ENCODE measurements at regions not wholly inside any gene's neighbourhood (a gene's known extent, or its start where the extent isn't known, plus 50 kb on each side); places are given as distances from the start of the nearest gene placed in this dataset.

DNA sequence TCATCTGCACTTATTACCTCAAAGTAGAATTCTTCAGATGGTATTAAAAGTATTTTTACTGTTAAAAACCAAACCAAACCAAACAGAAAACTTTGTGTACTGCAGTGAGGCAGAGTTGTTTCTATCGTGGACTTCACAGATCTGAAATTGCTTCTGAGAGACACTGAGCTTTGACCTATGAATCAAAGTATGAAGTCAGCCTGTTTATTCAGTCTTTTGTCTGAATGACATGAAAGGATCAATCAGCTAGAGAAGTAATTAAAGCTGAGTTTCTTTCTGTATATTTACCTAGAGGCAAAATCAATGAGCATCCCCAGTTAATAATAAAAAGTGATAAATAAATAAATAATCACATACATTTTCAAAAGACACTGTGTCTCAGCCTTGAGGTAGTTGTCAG is 2121.0 kb downstream of the PCDH7 start:
- Histone ChIP-seq H3K27me3 (replicated peaks; ENCODE audit: insufficient read depth, low read depth, low read length, poor library complexity) (no peaks in the 10 kb centered on the region), H3K27ac (ENCODE audit: low read depth, low read length, poor library complexity, severe bottlenecking) (no peak overlapping the region), H3K4me3 (ENCODE audit: low read depth, low read length, poor library complexity, severe bottlenecking) (no peak overlapping the region), H3K9me3 (ENCODE audit: low read depth, low read length, poor library complexity, severe bottlenecking) (no peaks in the 10 kb centered on the region), H3K36me3 (ENCODE audit: insufficient read depth, low read length, poor library complexity, severe bottlenecking) (no peaks in the 10 kb centered on the region), H3K4me1 (ENCODE audit: insufficient read depth, low read length, poor library complexity, severe bottlenecking) (no peaks in the 10 kb centered on the region)
- POLR2A ChIA-PET (ENCODE audit: low non-redundant PET), result no interaction called here
- TF ChIP-seq, protein P1, sequence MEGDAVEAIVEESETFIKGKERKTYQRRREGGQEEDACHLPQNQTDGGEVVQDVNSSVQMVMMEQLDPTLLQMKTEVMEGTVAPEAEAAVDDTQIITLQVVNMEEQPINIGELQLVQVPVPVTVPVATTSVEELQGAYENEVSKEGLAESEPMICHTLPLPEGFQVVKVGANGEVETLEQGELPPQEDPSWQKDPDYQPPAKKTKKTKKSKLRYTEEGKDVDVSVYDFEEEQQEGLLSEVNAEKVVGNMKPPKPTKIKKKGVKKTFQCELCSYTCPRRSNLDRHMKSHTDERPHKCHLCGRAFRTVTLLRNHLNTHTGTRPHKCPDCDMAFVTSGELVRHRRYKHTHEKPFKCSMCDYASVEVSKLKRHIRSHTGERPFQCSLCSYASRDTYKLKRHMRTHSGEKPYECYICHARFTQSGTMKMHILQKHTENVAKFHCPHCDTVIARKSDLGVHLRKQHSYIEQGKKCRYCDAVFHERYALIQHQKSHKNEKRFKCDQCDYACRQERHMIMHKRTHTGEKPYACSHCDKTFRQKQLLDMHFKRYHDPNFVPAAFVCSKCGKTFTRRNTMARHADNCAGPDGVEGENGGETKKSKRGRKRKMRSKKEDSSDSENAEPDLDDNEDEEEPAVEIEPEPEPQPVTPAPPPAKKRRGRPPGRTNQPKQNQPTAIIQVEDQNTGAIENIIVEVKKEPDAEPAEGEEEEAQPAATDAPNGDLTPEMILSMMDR (conservative IDR thresholded peaks at IDR 0.05; ENCODE audit: low read depth, low read length), result no peak
- no TSS peak for BruUV-seq (replicated peaks)
- CTCF ChIA-PET, result no interaction called here
- DNase-seq (ENCODE audit: low spot score), result no peak
- intact Hi-C loops (cut with micrococcal nuclease; ENCODE audit: unreplicated experiment), result no loop called here

DNA sequence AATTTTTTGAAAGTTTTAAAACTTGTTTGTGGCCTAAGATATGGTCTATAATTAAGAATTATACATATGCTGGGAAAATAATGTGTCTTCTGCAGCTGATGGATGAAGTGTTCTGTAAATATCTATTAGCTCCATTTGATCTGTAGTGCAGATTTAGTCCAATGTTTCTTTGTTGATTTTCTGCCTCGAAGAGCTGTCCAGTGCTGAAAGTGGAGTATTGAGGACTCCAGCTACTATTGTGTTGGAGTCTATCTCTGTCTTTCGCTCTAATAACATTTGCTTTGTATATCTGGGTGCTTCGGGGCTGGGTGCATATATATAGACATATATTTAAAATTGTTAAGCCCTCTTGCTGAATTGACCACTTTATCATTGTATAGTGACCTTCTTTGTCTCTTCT is 2127.3 kb downstream of the PCDH7 start:
- ChIA-PET POLR2A (ENCODE audit: low non-redundant PET) (no interaction called here), CTCF (no interaction called here)
- H3K27ac ChIP-seq (ENCODE audit: low read depth, low read length, poor library complexity, severe bottlenecking), result no peak overlapping the region
- no peaks in the 10 kb centered on the region for H3K4me1 ChIP-seq (ENCODE audit: insufficient read depth, low read length, poor library complexity, severe bottlenecking)
- no TSS peak for BruUV-seq (replicated peaks)
- H3K9me3 ChIP-seq (ENCODE audit: low read depth, low read length, poor library complexity, severe bottlenecking), result no peaks in the 10 kb centered on the region
- no peaks in the 10 kb centered on the region for H3K27me3 ChIP-seq (replicated peaks; ENCODE audit: insufficient read depth, low read depth, low read length, poor library complexity)
- TF ChIP-seq, protein P1 (conservative IDR thresholded peaks at IDR 0.05; ENCODE audit: low read depth, low read length), result no peak
- no peak for TF ChIP-seq EZH2 (IDR thresholded peaks at IDR 0.05; ENCODE audit: borderline replicate concordance, low read depth, low read length, poor library complexity, severe bottlenecking)
- no peaks in the 10 kb centered on the region for H3K36me3 ChIP-seq (ENCODE audit: insufficient read depth, low read length, poor library complexity, severe bottlenecking)
- no peak overlapping the region for H3K4me3 ChIP-seq (ENCODE audit: low read depth, low read length, poor library complexity, severe bottlenecking)
- intact Hi-C loops (cut with micrococcal nuclease; ENCODE audit: unreplicated experiment), result no loop called here
- DNase-seq (ENCODE audit: low spot score), result peak; percentile 11

DNA sequence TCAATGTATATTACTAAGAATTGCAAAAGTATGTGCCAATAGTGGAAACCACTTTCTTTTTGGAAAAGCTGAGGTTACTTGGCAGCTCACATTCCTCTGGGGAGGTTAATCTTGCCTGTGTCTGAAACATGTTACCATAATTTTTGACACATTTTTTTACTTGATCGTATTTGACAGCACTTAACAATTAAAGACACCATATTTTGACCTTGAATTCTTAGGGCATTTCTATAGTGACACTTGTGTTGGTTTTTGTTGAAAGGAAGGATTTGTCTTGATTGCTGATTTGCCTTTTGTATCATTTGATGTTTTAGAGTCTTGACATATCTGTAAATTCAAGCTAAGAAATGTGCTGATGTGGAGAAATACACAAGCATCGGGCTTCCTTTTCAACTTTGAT is 2135.5 kb downstream of the PCDH7 start:
- no TSS peak for BruUV-seq (replicated peaks)
- Histone ChIP-seq H3K36me3 (ENCODE audit: insufficient read depth, low read length, poor library complexity, severe bottlenecking) (no peaks in the 10 kb centered on the region), H3K4me3 (ENCODE audit: low read depth, low read length, poor library complexity, severe bottlenecking) (no peak overlapping the region), H3K4me1 (ENCODE audit: insufficient read depth, low read length, poor library complexity, severe bottlenecking) (no peaks in the 10 kb centered on the region), H3K27ac (ENCODE audit: low read depth, low read length, poor library complexity, severe bottlenecking) (no peak overlapping the region), H3K9me3 (ENCODE audit: low read depth, low read length, poor library complexity, severe bottlenecking) (no peaks in the 10 kb centered on the region), H3K27me3 (replicated peaks; ENCODE audit: insufficient read depth, low read depth, low read length, poor library complexity) (no peaks in the 10 kb centered on the region)
- DNase-seq (ENCODE audit: low spot score), result no peak
- ChIA-PET CTCF (no interaction called here), POLR2A (ENCODE audit: low non-redundant PET) (no interaction called here)
- TF ChIP-seq, protein P1 (conservative IDR thresholded peaks at IDR 0.05; ENCODE audit: low read depth, low read length), result no peak
- TF ChIP-seq EZH2 (IDR thresholded peaks at IDR 0.05; ENCODE audit: borderline replicate concordance, low read depth, low read length, poor library complexity, severe bottlenecking), result no peak
- intact Hi-C loops (cut with micrococcal nuclease; ENCODE audit: unreplicated experiment), result no loop called here
